PC-9 (cell line): ENCODE measurements at regions not wholly inside any gene's neighbourhood (a gene's known extent, or its start where the extent isn't known, plus 50 kb on each side); places are given as distances from the start of the nearest gene placed in this dataset.

Experiments
- CTCF ChIP-seq: fragments of 200-600 bp; sonication (generic); conservative IDR thresholded peaks from 2 replicates; pipeline ENCODE4 v1.6.1; 2017; ENCODE audit warnings: mixed run types, antibody characterized with exemption, mild to moderate bottlenecking, moderate library complexity
- EZH2 ChIP-seq: fragments of 200-600 bp; sonication (generic); IDR thresholded peaks from 2 replicates; pipeline ENCODE4 v1.8.0; 2017; ENCODE audit warnings: antibody characterized with exemption, low read depth

GRCh38 chr18:43774497-43774896 is 497.2 kb upstream of the SYT4 start:
- TF ChIP-seq CTCF: no peak
- TF ChIP-seq EZH2: no peak
